ENCODE measurements at regions not wholly inside any gene's neighbourhood (a gene's known extent, or its start where the extent isn't known, plus 50 kb on each side); places are given as distances from the start of the nearest gene placed in this dataset.

DNA sequence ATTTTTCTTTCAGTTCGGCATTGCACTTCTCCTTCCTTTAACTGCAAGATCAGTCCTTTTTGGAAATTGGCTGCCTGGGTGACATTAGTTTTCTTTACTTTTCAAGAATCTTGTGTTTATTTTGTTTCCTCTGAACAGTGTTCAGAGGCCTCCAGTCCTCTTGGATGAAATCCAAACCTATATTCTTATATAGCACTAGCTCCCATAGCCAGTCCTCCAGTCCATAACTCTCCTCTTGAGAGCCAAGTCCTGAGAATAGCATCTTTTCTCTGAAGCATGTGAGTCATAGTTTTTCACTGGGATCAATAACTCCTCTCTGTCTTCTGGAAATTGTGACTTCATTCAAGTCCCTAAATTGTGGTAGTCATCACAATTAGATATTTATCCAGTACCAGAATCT is 357.5 kb downstream of the RAPGEF2 start:
- Histone ChIP-seq H3K4me1 (peaks cover 0 to 6% (median 0%) of the 10 kb centered on the region in 9 donors), H3K4me3 (no peak overlapping the region), H3K27ac (no peak overlapping the region), H3K36me3 (no peaks in the 10 kb centered on the region), H3K9me3 (peaks cover 0 to 29% (median 18%) of the 10 kb centered on the region in 11 donors), H3K27me3 (no peaks in the 10 kb centered on the region)
- DNase-seq (no peak), ATAC-seq (no peak)
- TF ChIP-seq, protein P1, sequence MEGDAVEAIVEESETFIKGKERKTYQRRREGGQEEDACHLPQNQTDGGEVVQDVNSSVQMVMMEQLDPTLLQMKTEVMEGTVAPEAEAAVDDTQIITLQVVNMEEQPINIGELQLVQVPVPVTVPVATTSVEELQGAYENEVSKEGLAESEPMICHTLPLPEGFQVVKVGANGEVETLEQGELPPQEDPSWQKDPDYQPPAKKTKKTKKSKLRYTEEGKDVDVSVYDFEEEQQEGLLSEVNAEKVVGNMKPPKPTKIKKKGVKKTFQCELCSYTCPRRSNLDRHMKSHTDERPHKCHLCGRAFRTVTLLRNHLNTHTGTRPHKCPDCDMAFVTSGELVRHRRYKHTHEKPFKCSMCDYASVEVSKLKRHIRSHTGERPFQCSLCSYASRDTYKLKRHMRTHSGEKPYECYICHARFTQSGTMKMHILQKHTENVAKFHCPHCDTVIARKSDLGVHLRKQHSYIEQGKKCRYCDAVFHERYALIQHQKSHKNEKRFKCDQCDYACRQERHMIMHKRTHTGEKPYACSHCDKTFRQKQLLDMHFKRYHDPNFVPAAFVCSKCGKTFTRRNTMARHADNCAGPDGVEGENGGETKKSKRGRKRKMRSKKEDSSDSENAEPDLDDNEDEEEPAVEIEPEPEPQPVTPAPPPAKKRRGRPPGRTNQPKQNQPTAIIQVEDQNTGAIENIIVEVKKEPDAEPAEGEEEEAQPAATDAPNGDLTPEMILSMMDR (IDR thresholded peaks at IDR 0.05), result no peak
- WGBS, 2 donors, result 69 to 73% methylated on average over 1 of the region's 1 CpG
- intact Hi-C loops (cut with DNase I), result no loop called here

DNA sequence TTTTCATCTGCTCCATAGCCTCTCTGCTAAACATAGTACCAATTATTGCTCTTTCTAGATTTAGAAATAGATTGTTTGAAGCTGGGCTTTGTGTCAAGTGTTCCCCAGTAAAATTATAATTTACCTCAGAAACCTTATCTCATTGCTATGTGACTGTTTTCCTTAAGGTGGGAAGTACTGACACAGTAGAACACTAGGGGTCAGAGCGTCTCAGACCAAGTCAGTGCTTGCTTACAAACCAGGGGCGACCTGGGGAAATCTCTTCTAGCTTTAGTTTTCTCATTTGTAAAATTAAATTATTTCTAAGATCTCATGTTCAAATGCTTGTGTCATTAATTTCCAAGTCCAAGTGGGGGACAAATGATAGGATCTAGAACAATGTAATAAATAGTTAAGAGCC is 360.4 kb downstream of the RAPGEF2 start:
- intact Hi-C loops (cut with DNase I), result no loop called here
- no peaks in the 10 kb centered on the region for H3K36me3 ChIP-seq
- H3K9me3 ChIP-seq, result peaks cover 0 to 31% (median 18%) of the 10 kb centered on the region in 11 donors
- ATAC-seq (no peak), DNase-seq (no peak)
- WGBS, 2 donors, result 88 to 95% methylated on average over 2 of the region's 2 CpGs
- H3K4me3 ChIP-seq, result no peak overlapping the region
- no peaks in the 10 kb centered on the region for H3K4me1 ChIP-seq
- H3K27me3 ChIP-seq, result no peaks in the 10 kb centered on the region
- TF ChIP-seq, protein P1 (IDR thresholded peaks at IDR 0.05), result no peak
- no peak overlapping the region for H3K27ac ChIP-seq

DNA sequence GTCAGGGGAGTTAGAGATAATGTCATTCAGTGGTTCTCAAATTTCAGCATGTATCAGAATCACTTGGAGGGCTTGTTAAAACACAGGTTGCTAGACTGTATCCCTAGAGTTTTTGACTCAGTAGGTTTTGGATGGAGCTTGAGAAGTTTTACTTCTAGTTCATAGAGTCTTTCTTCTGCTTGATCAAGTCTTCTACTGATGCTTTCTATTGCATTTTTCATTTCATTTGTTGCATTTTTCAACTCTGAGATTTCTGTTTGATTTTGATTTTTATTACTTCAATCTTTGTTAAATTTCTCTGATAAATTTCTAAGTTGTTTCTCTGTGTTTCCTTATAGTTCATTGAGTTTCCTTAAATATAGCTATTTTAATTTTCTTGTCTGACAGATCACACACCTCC is 361.4 kb downstream of the RAPGEF2 start:
- Histone ChIP-seq H3K36me3 (no peaks in the 10 kb centered on the region), H3K27me3 (peaks cover 0 to 3% (median 0%) of the 10 kb centered on the region in 7 donors), H3K27ac (no peak overlapping the region), H3K9me3 (peaks cover 0 to 31% (median 18%) of the 10 kb centered on the region in 11 donors), H3K4me3 (no peak overlapping the region), H3K4me1 (no peaks in the 10 kb centered on the region)
- TF ChIP-seq, protein P1 (IDR thresholded peaks at IDR 0.05), result no peak
- intact Hi-C loops (cut with DNase I), result no loop called here
- DNase-seq (no peak), ATAC-seq (no peak)

DNA sequence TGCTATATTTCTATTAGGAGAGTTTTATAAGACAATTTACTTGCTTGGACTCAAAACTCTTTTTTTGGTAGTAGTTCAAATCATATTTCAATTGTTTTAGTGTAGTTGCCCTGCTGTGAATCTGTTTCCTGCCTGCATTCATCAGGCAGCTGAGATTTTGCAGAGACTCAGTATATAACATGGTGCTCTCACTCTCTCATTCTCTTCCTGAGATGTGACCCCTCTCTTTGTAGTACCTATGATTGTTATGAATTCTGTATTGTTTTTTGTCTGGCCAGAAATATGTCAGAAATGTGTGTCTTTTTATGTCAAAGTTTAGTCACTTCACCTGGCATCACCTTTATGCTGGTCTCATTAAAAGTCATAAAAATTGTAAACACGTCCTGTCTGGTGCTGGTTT is 374.0 kb downstream of the RAPGEF2 start:
- Histone ChIP-seq H3K4me3 (no peak overlapping the region), H3K27ac (no peak overlapping the region), H3K36me3 (no peaks in the 10 kb centered on the region), H3K9me3 (no peaks in the 10 kb centered on the region), H3K4me1 (peaks cover 0 to 6% (median 0%) of the 10 kb centered on the region in 9 donors), H3K27me3 (no peaks in the 10 kb centered on the region)
- WGBS, 2 donors, result 75 to 77% methylated on average over 1 of the region's 1 CpG
- ATAC-seq, result no peak
- TF ChIP-seq, protein P1 (IDR thresholded peaks at IDR 0.05), result no peak
- intact Hi-C loops (cut with DNase I), result no loop called here
- no peak for DNase-seq
